ENCODE measurements at regions not wholly inside any gene's neighbourhood (a gene's known extent, or its start where the extent isn't known, plus 50 kb on each side); places are given as distances from the start of the nearest gene placed in this dataset.

GRCh38 chr13:29955137-29955650, 104.8 kb upstream of the UBL3 start:
- no peak for DNase-seq (ENCODE audit: low spot score)

- DNase-seq (ENCODE audit: low spot score) = peak; percentile 6
Measured at GRCh38 chr13:29954082-29955028, 103.9 kb upstream of the UBL3 start.

GRCh38 chr13:29953542-29953941, 103.1 kb upstream of the UBL3 start:
- DNase-seq (ENCODE audit: low spot score) = no peak

DNA sequence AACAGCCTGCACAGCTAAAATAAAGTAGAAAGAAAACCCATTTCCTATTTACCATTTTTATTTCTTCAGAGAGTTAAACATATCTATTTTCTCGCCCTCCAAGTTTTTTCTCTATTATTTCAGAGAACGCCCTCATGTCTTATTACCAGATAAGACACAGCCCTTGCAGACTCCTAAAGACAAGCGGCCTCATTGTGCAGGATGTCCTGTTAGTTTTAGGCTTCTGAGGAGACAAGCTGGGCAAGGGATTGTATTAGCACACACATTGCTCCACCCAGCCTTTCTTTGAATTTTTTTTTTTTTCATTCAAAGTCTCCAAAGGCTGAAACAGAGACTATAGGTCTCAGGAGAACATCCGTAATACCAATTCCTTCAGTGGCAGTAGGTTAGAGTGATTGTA, 101.8 kb upstream of the UBL3 start:
- DNase-seq (ENCODE audit: low spot score) = no peak

DNA sequence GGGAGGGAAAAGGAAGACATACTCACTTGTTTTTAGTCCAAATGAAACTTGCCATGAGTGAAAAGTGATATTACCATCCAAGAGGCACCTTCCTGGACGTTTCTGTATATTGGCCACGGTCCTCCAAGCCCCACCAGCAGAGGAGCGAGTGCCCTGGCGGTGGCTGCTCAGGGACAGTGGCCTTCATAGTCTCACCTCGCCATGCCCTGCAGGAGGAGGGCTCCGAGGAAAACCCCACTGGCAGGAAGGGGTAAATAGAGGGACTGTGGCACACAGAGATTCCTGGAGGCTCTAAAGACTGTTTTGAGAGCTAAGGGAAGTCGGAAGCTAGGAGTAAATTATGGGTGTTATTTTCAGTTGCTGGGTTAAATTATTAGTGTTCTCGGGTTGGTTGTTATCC, 98.4 kb upstream of the UBL3 start:
- no peak for DNase-seq (ENCODE audit: low spot score)

GRCh38 chr13:29948244-29948643, 97.8 kb upstream of the UBL3 start:
- peak; percentile 20 for DNase-seq (ENCODE audit: low spot score)

GRCh38 chr13:29947839-29948238, 97.4 kb upstream of the UBL3 start:
- no peak for DNase-seq (ENCODE audit: low spot score)

- no peak for DNase-seq (ENCODE audit: low spot score)
Measured at GRCh38 chr13:29946093-29946492, 95.7 kb upstream of the UBL3 start.

GRCh38 chr13:29943686-29944085, 93.3 kb upstream of the UBL3 start:
- peak; percentile 23 for DNase-seq (ENCODE audit: low spot score)

DNA sequence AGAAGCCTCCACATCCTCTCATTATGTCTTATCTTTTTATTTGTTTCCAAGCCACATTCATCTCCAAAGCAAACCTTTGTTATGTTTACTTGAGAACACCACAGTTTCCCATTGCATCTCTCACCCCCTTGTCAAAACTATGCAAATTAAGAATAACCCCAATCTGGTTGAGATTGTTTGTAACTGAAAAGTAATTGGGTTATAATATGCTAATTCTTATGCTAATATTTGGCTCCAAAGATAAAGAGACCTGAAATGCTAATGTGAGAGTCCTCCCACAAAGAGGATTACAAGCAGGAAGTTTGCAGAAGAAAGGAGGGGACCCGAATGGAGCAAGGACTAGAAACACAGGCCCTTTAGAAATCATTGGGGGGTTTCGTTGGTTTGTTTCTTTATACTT, 92.9 kb upstream of the UBL3 start:
- DNase-seq (ENCODE audit: low spot score) = no peak

DNA sequence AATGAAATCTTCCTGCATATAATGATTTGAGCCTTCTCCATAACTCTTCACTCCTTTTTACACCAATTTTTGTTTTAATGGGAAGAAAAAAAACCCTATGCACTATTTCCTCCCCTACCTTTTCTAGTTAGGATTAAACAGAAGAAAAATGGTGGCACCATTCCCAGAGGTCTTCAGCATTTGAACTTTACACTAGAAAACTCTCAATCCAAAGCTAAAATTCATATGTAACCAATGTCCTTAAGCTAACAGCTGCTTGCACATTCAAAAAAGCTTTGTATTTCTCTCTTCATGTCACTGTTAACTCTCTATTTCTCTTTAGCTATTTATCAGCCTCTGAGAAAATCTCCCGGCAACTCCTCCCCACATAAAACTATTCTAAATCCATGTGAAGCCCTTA, 90.3 kb upstream of the UBL3 start:
- DNase-seq (ENCODE audit: low spot score) = no peak

GRCh38 chr13:29939158-29939557, 88.7 kb upstream of the UBL3 start:
- no peak for DNase-seq (ENCODE audit: low spot score)

DNA sequence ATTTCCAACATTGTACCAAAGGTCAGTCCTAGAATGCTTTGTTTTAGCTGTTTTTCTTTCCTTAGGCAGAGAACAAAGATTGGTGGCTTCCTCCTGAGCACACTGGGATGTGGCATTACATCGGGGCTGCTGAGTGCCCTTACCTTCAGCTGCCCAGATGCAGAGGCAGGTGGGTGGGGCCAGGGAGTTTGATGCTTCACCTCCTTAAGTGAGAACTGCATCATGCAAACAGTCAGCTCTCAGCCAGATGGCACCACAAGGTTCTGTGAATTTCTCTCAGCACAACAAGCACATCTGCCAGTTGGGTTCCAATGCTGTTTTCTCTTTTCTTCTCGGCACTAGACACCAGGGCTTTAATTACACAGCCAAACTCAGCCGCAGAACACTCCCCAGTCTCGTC, 87.4 kb upstream of the UBL3 start:
- no peak for DNase-seq (ENCODE audit: low spot score)

- DNase-seq (ENCODE audit: low spot score) = no peak
Measured at GRCh38 chr13:29937379-29937778, 87.0 kb upstream of the UBL3 start.

GRCh38 chr13:29936956-29937355, 86.5 kb upstream of the UBL3 start:
- no peak for DNase-seq (ENCODE audit: low spot score)

GRCh38 chr13:29936051-29936813, 85.8 kb upstream of the UBL3 start:
- DNase-seq (ENCODE audit: low spot score) = no peak

GRCh38 chr13:29935309-29935981, 85.0 kb upstream of the UBL3 start:
- no peak for DNase-seq (ENCODE audit: low spot score)

GRCh38 chr13:29934531-29935308, 84.3 kb upstream of the UBL3 start:
- DNase-seq (ENCODE audit: low spot score) = no peak

DNA sequence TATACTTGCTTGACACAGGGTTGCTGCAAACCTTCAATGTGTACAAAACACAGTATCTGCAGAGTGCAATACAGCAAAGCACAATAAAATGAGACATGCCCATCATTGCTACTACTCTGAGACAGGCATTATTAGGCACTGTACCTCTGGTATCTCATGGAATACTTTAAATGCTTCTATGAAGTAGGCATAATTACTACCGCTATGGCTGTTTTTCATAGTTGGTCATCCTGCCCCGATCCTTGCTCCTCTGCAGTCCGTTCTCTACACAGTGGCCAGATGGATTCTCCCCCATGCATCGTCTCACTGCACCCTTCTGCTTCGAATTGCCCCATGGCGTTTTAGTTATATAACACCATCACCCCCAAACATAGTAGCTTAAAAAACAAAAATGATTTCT, 83.0 kb upstream of the UBL3 start:
- DNase-seq (ENCODE audit: low spot score) = no peak

GRCh38 chr13:29931696-29932095, 81.3 kb upstream of the UBL3 start:
- no peak for DNase-seq (ENCODE audit: low spot score)

DNA sequence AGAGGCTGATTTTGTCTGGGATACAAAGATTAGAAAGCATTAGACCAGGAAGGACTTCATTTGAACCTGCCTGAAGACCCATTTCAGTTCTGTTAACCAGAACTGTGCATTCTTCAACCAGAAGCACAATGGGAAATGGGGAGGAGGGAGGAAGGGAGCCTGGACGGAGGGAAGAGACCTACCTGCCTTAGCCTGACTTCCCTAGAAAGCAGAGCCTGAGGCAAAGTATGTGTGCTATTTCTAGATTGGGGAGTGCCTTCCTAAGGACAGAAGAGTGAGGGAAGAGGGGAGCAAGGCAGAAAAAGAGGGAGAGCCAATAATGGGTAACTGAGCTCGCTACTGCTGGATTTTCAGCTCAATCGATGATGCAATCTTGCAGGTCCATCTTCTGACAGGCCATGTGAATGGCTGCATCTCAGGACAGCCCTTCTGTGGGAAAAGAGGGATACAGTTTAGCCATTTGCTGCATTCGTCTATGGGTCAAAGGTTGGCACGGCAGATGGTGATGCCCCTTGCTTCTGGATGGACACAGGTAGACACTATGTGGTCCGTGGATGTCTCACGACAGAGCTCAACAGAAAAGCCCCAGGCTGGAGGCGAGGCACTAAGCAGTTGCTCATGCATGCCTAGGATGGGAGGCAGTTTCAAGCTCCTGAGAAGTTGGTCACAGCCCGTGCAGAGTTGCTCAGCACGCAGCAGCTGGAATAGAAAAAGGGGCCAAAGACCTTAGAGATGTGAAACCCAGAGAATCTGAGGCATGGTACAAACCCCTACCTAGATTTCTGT, 78.8 kb upstream of the UBL3 start:
- no peak for DNase-seq (ENCODE audit: low spot score)
